ENCODE measurements at regions not wholly inside any gene's neighbourhood (a gene's known extent, or its start where the extent isn't known, plus 50 kb on each side); places are given as distances from the start of the nearest gene placed in this dataset.

DNA sequence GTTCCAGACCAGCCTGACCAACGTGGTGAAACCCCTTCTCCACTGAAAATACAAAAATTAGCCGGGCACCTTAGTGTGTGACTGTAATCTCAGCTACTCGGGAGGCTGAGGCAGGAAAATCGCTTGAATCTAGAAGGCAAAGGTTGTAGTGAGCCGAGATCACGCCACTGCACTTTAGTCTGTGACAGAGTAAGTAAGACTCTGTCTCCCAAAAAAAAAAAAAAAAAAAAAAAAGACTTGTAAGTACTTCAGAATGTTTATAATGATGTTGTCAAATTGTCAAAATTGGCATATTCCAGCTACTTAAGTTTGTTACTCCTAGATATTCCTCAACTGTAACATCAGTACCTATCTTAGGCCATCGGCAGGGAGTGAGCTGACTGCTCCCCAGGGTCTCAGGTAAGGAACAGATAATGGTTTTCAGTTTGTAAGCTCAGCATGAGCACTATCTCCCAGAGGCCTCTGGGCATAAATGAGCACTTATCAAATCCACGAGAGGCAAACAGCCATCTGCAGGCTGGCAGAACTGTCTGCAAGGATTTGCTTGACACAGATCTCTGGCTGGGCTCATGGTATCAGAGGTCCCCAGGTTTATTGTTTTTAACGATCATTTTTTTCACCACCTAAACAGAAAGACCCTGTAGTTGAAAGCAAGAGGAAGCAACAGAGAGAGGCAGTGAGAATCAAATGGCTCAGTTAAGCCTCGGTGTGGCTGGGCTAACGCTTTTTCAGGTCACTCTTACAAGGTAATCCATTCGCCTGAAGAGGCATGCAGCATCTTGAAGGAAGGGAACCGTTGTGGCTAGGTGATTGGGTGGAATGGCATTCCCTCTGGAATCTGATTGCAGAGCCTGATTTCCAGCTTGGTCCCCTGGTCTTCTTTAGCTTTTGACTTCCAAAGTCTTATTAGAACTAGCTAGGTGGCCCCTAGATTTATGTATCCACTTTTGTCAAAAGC is 115.9 kb downstream of the LY86 start:
- Histone ChIP-seq H3K4me1 (peaks cover 0 to 16% of the 10 kb centered on the region in 2 donors), H3K27me3 (no peaks in the 10 kb centered on the region), H3K27ac (no peak overlapping the region), H3K9me3 (no peaks in the 10 kb centered on the region), H3K36me3 (no peaks in the 10 kb centered on the region), H3K4me3 (no peak overlapping the region)
- DNase-seq (ENCODE audit: low spot score), result no peak
- no peak for TF ChIP-seq CTCF (IDR thresholded peaks at IDR 0.05)

GRCh38 chr6:6705061-6705425 is 116.5 kb downstream of the LY86 start:
- Histone ChIP-seq H3K4me1 (peaks cover 0 to 10% of the 10 kb centered on the region in 2 donors), H3K27ac (no peak overlapping the region), H3K9me3 (no peaks in the 10 kb centered on the region), H3K4me3 (no peak overlapping the region), H3K36me3 (no peaks in the 10 kb centered on the region), H3K27me3 (no peaks in the 10 kb centered on the region)
- TF ChIP-seq CTCF (IDR thresholded peaks at IDR 0.05), result no peak
- DNase-seq (ENCODE audit: low spot score), result no peak

DNA sequence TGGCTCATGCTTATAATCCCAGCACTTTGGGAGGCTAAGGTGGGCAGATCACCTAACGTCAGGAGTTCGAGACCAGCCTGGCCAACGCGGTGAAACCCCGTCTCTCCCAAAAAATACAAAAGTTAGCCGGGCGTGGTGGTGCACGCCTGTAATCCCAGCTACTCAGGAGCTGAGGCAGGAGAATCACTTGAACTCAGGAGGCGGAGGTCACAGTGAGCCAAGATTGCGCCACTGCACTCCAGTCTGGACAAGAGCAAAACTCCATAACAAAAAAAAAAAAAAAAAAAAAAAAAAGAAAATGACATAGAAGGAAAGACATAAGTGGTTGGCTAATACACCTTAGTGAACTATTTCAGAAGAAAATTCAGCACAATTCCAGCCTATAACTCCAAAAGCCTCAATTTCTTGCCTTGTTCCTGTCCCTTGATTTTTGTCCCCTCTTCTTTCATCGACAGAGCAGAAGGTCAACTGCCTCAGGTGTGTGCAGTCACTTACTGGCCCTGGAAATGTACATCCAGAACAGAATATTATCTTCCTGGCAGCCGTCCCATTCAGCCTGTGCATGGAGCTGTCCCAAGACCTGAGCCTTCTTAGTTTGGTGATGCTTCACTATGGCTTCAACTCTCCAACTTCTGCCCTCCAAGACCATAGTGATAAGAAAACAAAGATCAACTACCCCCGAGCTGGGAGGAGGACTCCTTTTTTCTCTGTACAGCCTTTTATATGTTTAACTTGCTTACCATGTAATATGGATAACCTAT is 117.6 kb downstream of the LY86 start:
- no peak for DNase-seq (ENCODE audit: low spot score)
- Histone ChIP-seq H3K4me1 (no peaks in the 10 kb centered on the region), H3K4me3 (no peak overlapping the region), H3K27me3 (no peaks in the 10 kb centered on the region), H3K9me3 (no peaks in the 10 kb centered on the region), H3K27ac (no peak overlapping the region), H3K36me3 (no peaks in the 10 kb centered on the region)
- TF ChIP-seq CTCF (IDR thresholded peaks at IDR 0.05), result no peak

DNA sequence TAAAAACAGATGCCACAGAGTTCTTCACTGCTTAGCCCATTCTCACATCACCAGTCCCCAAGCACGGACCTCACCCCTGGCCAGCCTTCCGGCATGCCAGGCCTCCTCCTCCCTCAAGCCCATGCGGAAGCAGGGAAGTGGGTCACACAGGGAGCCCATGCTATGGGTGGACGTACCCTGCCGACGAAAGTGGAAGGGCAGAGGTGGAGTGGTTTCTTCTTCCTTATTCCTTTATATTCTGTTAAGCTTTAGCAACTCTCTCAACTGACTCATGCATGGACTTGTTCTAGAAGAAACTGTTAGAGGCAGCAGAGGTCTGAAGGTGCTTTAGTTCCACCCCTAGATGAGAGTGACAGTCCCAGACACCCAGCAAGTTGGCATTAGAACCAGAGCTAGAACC is 118.6 kb downstream of the LY86 start:
- no peak for DNase-seq (ENCODE audit: low spot score)
- no peak overlapping the region for H3K4me3 ChIP-seq

GRCh38 chr6:6709106-6709505 is 120.6 kb downstream of the LY86 start:
- no peak for DNase-seq (ENCODE audit: low spot score)

More for the DNA sequence above, 118.6 kb downstream of the LY86 start:
- Histone ChIP-seq H3K9me3 (no peaks in the 10 kb centered on the region), H3K4me1 (peaks cover 0 to 6% of the 10 kb centered on the region in 2 donors), H3K36me3 (no peaks in the 10 kb centered on the region), H3K27ac (no peak overlapping the region), H3K27me3 (no peaks in the 10 kb centered on the region)
- no peak for TF ChIP-seq CTCF (IDR thresholded peaks at IDR 0.05)

More at GRCh38 chr6:6709106-6709505, 120.6 kb downstream of the LY86 start:
- peaks cover 0 to 25% of the 10 kb centered on the region in 2 donors for H3K4me1 ChIP-seq
- TF ChIP-seq CTCF (IDR thresholded peaks at IDR 0.05), result no peak
- H3K9me3 ChIP-seq, result no peaks in the 10 kb centered on the region
- no peak overlapping the region for H3K4me3 ChIP-seq
- H3K36me3 ChIP-seq, result no peaks in the 10 kb centered on the region
- H3K27me3 ChIP-seq, result no peaks in the 10 kb centered on the region
- no peak overlapping the region for H3K27ac ChIP-seq

Data from right atrium auricular region (tissue), 2 donors.